ENCODE measurements at regions not wholly inside any gene's neighbourhood (a gene's known extent, or its start where the extent isn't known, plus 50 kb on each side); places are given as distances from the start of the nearest gene placed in this dataset.
A peak's percentile ranks its signal among the peaks of the same experiment; 100 is the strongest.

DNA sequence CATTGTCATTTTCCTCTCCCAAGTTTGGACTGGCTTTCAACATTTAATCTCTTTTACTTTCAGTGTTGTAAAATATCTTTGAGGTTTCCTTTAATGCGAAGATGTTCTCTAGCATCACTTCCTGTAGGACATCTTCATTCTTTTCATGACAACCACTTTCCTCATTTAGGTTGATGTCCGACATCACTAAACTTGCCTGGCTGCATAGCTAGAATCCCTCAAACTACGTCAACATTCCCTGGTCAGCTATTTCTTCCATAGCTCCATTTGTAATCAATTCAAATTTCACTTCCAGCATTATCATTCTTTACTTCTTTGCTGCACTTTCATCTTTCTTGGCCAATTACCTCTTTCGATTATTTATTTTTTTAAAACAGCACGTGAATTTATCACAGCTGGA is 198.6 kb upstream of the EMCN start:
- no peak overlapping the region for H3K9ac ChIP-seq (ENCODE audit: low read depth, low read length, poor library complexity)
- H2BK15ac ChIP-seq (ENCODE audit: low read length) = no peak overlapping the region
- no peak overlapping the region for H3K27ac ChIP-seq (replicated peaks; ENCODE audit: low read length)
- H3K9me3 ChIP-seq (replicated peaks in 1 of 2; ENCODE audit: control insufficient read depth in 2 of 2, insufficient read depth in 1 of 2, low read depth in 1 of 2, low read length in 2 of 2) = no peaks in the 10 kb centered on the region
- no peak overlapping the region for H4K8ac ChIP-seq (ENCODE audit: low read depth, low read length)
- H3K4ac ChIP-seq (ENCODE audit: low read length) = no peak overlapping the region
- H3K18ac ChIP-seq (ENCODE audit: low read length) = no peak overlapping the region
- no peaks in the 10 kb centered on the region for H3K27me3 ChIP-seq (ENCODE audit: control insufficient read depth in 3 of 3, insufficient read depth in 3 of 3, low read depth in 1 of 3, low read length in 3 of 3)
- H2BK5ac ChIP-seq (ENCODE audit: low read length) = no peak overlapping the region
- H3K36me3 ChIP-seq (replicated peaks in 1 of 2; ENCODE audit: control insufficient read depth in 2 of 2, insufficient read depth in 2 of 2, low read length in 2 of 2) = no peaks in the 10 kb centered on the region
- H3K4me2 ChIP-seq (ENCODE audit: insufficient read depth, low read length, poor library complexity, severe bottlenecking) = no peak overlapping the region
- H3K14ac ChIP-seq (ENCODE audit: low read length) = no peak overlapping the region
- no peak overlapping the region for H2AFZ ChIP-seq (ENCODE audit: low read length)
- WGBS, 2 donors (ENCODE audit: extremely low coverage in 2 of 2, insufficient read length in 2 of 2, insufficient replicate concordance in 1 of 2) = no CpG with 5 or more reads among the region's 5 CpGs
- H3K23ac ChIP-seq (ENCODE audit: low read depth, low read length, poor library complexity) = no peak overlapping the region
- H2AK5ac ChIP-seq (ENCODE audit: low read depth, low read length) = no peak overlapping the region
- DNase-seq (ENCODE audit: low spot score) = no peak
- no peak overlapping the region for H4K91ac ChIP-seq (ENCODE audit: low read depth, low read length, poor library complexity)
- no peak overlapping the region for H2BK120ac ChIP-seq (ENCODE audit: low read depth, low read length)
- no peaks in the 10 kb centered on the region for H3K4me1 ChIP-seq (ENCODE audit: control insufficient read depth in 2 of 2, insufficient read depth in 1 of 2, low read depth in 1 of 2, low read length in 2 of 2)
- H2BK12ac ChIP-seq (ENCODE audit: low read length) = no peak overlapping the region
- H3K4me3 ChIP-seq (ENCODE audit: low read length in 2 of 2) = no peak overlapping the region
- H3K79me1 ChIP-seq (ENCODE audit: low read depth, low read length) = no peaks in the 10 kb centered on the region

DNA sequence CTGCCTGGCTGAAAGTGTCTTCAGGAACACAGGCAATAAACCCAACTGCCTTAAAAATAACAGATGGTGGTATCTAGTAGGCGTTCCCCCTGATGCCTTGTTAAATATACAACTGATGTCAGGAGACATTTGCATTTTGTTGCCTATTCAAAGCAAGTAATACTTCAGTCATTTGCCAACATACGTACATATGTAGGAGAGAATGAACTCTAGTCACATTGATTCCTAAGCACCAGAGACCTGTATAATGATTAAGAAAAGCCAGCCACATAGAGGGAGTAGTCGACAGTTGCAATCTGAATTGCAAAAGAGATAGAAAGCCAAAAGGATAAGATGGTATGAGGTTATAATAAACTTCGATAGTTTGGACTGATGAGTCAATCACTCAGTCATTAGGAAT is 191.0 kb upstream of the EMCN start:
- Histone ChIP-seq H2AFZ (ENCODE audit: low read length) (no peak overlapping the region), H2BK120ac (ENCODE audit: low read depth, low read length) (no peak overlapping the region), H3K9me3 (replicated peaks in 1 of 2; ENCODE audit: control insufficient read depth in 2 of 2, insufficient read depth in 1 of 2, low read depth in 1 of 2, low read length in 2 of 2) (no peaks in the 10 kb centered on the region), H3K27me3 (ENCODE audit: control insufficient read depth in 3 of 3, insufficient read depth in 3 of 3, low read depth in 1 of 3, low read length in 3 of 3) (no peaks in the 10 kb centered on the region), H2AK5ac (ENCODE audit: low read depth, low read length) (no peak overlapping the region), H3K9ac (ENCODE audit: low read depth, low read length, poor library complexity) (no peak overlapping the region), H2BK12ac (ENCODE audit: low read length) (no peak overlapping the region), H3K4me1 (ENCODE audit: control insufficient read depth in 2 of 2, insufficient read depth in 1 of 2, low read depth in 1 of 2, low read length in 2 of 2) (no peaks in the 10 kb centered on the region), H3K4me3 (ENCODE audit: low read length in 2 of 2) (no peak overlapping the region), H3K27ac (replicated peaks; ENCODE audit: low read length) (no peak overlapping the region), H3K79me1 (ENCODE audit: low read depth, low read length) (no peaks in the 10 kb centered on the region), H2BK15ac (ENCODE audit: low read length) (no peak overlapping the region), H3K36me3 (replicated peaks in 1 of 2; ENCODE audit: control insufficient read depth in 2 of 2, insufficient read depth in 2 of 2, low read length in 2 of 2) (no peaks in the 10 kb centered on the region), H3K4me2 (ENCODE audit: insufficient read depth, low read length, poor library complexity, severe bottlenecking) (no peak overlapping the region), H3K18ac (ENCODE audit: low read length) (no peak overlapping the region), H3K23ac (ENCODE audit: low read depth, low read length, poor library complexity) (no peak overlapping the region), H4K8ac (ENCODE audit: low read depth, low read length) (no peak overlapping the region), H3K4ac (ENCODE audit: low read length) (no peak overlapping the region), H4K91ac (ENCODE audit: low read depth, low read length, poor library complexity) (no peak overlapping the region), H2BK5ac (ENCODE audit: low read length) (no peak overlapping the region), H3K14ac (ENCODE audit: low read length) (no peak overlapping the region)
- WGBS, 2 donors (ENCODE audit: extremely low coverage in 2 of 2, insufficient read length in 2 of 2, insufficient replicate concordance in 1 of 2) = no CpG with 5 or more reads among the region's 4 CpGs
- DNase-seq (ENCODE audit: low spot score) = no peak

DNA sequence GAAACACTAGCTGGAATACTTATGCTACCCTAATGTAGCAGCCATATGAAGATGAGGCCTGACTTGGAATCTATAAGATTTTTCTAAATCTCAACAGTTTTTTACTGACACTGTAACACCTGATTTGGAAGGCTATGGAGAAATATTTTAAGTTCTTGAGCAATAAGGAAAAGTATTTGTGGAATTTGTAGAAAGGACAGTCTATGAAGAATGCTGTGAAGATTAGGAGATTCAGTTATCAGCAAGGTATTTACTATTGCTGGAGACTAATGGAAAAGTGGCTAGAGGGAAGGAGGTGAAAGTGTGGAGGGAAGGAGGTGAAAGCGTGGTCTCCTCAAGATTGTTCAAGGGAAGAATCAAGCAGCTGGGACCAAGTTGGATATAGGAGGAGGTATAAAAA is 190.0 kb upstream of the EMCN start:
- no peak overlapping the region for H3K14ac ChIP-seq (ENCODE audit: low read length)
- H2AK5ac ChIP-seq (ENCODE audit: low read depth, low read length) = no peak overlapping the region
- H3K4me2 ChIP-seq (ENCODE audit: insufficient read depth, low read length, poor library complexity, severe bottlenecking) = no peak overlapping the region
- no peak overlapping the region for H2AFZ ChIP-seq (ENCODE audit: low read length)
- no peaks in the 10 kb centered on the region for H3K4me1 ChIP-seq (ENCODE audit: control insufficient read depth in 2 of 2, insufficient read depth in 1 of 2, low read depth in 1 of 2, low read length in 2 of 2)
- H2BK15ac ChIP-seq (ENCODE audit: low read length) = no peak overlapping the region
- no peak overlapping the region for H2BK12ac ChIP-seq (ENCODE audit: low read length)
- no peaks in the 10 kb centered on the region for H3K9me3 ChIP-seq (replicated peaks in 1 of 2; ENCODE audit: control insufficient read depth in 2 of 2, insufficient read depth in 1 of 2, low read depth in 1 of 2, low read length in 2 of 2)
- H3K4ac ChIP-seq (ENCODE audit: low read length) = no peak overlapping the region
- H4K8ac ChIP-seq (ENCODE audit: low read depth, low read length) = no peak overlapping the region
- no peak overlapping the region for H3K9ac ChIP-seq (ENCODE audit: low read depth, low read length, poor library complexity)
- H2BK5ac ChIP-seq (ENCODE audit: low read length) = no peak overlapping the region
- H3K27ac ChIP-seq (replicated peaks; ENCODE audit: low read length) = no peak overlapping the region
- no peaks in the 10 kb centered on the region for H3K79me1 ChIP-seq (ENCODE audit: low read depth, low read length)
- no peak overlapping the region for H2BK120ac ChIP-seq (ENCODE audit: low read depth, low read length)
- H3K4me3 ChIP-seq (ENCODE audit: low read length in 2 of 2) = no peak overlapping the region
- no peak for DNase-seq (ENCODE audit: low spot score)
- H3K27me3 ChIP-seq (ENCODE audit: control insufficient read depth in 3 of 3, insufficient read depth in 3 of 3, low read depth in 1 of 3, low read length in 3 of 3) = no peaks in the 10 kb centered on the region
- H4K91ac ChIP-seq (ENCODE audit: low read depth, low read length, poor library complexity) = no peak overlapping the region
- H3K18ac ChIP-seq (ENCODE audit: low read length) = no peak overlapping the region
- H3K23ac ChIP-seq (ENCODE audit: low read depth, low read length, poor library complexity) = no peak overlapping the region
- no peaks in the 10 kb centered on the region for H3K36me3 ChIP-seq (replicated peaks in 1 of 2; ENCODE audit: control insufficient read depth in 2 of 2, insufficient read depth in 2 of 2, low read length in 2 of 2)
- no CpG with 5 or more reads among the region's 1 CpG for WGBS, 2 donors (ENCODE audit: extremely low coverage in 2 of 2, insufficient read length in 2 of 2, insufficient replicate concordance in 1 of 2)

DNA sequence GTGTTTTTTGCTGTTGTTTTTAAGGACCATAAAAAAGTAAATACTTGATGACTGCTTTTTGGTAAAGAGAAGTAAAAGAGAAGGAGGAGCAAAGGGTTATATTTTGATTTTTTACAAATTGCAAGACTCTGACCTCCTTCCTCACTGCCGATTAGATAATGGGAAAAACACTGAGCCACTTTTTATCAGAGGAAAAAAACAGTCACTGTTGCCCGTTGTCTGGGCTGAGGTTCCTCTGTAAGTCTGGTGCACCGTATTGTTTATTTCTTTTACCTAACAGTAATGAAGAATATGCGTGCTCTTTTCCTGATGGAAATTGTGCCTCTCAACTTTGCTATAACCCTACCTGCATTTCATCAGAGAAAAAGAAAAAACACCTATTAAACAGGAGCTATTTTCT is 178.7 kb upstream of the EMCN start:
- peaks cover 0 to 1% of the 10 kb centered on the region in 2 donors for H3K4me1 ChIP-seq (ENCODE audit: control insufficient read depth in 2 of 2, insufficient read depth in 1 of 2, low read depth in 1 of 2, low read length in 2 of 2)
- H3K9ac ChIP-seq (ENCODE audit: low read depth, low read length, poor library complexity) = no peak overlapping the region
- no peak overlapping the region for H2BK12ac ChIP-seq (ENCODE audit: low read length)
- no peaks in the 10 kb centered on the region for H3K27me3 ChIP-seq (ENCODE audit: control insufficient read depth in 3 of 3, insufficient read depth in 3 of 3, low read depth in 1 of 3, low read length in 3 of 3)
- no peak overlapping the region for H3K4me3 ChIP-seq (ENCODE audit: low read length in 2 of 2)
- no peak overlapping the region for H3K23ac ChIP-seq (ENCODE audit: low read depth, low read length, poor library complexity)
- no peak overlapping the region for H4K8ac ChIP-seq (ENCODE audit: low read depth, low read length)
- no peak overlapping the region for H3K4me2 ChIP-seq (ENCODE audit: insufficient read depth, low read length, poor library complexity, severe bottlenecking)
- H3K79me1 ChIP-seq (ENCODE audit: low read depth, low read length) = no peaks in the 10 kb centered on the region
- no CpG with 5 or more reads among the region's 4 CpGs for WGBS, 2 donors (ENCODE audit: extremely low coverage in 2 of 2, insufficient read length in 2 of 2, insufficient replicate concordance in 1 of 2)
- H3K36me3 ChIP-seq (replicated peaks in 1 of 2; ENCODE audit: control insufficient read depth in 2 of 2, insufficient read depth in 2 of 2, low read length in 2 of 2) = no peaks in the 10 kb centered on the region
- no peak overlapping the region for H4K91ac ChIP-seq (ENCODE audit: low read depth, low read length, poor library complexity)
- H2BK15ac ChIP-seq (ENCODE audit: low read length) = no peak overlapping the region
- no peak overlapping the region for H2BK120ac ChIP-seq (ENCODE audit: low read depth, low read length)
- no peak overlapping the region for H2AFZ ChIP-seq (ENCODE audit: low read length)
- H3K14ac ChIP-seq (ENCODE audit: low read length) = no peak overlapping the region
- no peak overlapping the region for H3K18ac ChIP-seq (ENCODE audit: low read length)
- no peak for DNase-seq (ENCODE audit: low spot score)
- H2BK5ac ChIP-seq (ENCODE audit: low read length) = no peak overlapping the region
- H3K4ac ChIP-seq (ENCODE audit: low read length) = no peak overlapping the region
- H3K9me3 ChIP-seq (replicated peaks in 1 of 2; ENCODE audit: control insufficient read depth in 2 of 2, insufficient read depth in 1 of 2, low read depth in 1 of 2, low read length in 2 of 2) = no peaks in the 10 kb centered on the region
- H3K27ac ChIP-seq (replicated peaks; ENCODE audit: low read length) = peak overlapping the region; percentile 58
- no peak overlapping the region for H2AK5ac ChIP-seq (ENCODE audit: low read depth, low read length)
